Psoas muscle (tissue), 7 donors: ENCODE measurements at regions not wholly inside any gene's neighbourhood (a gene's known extent, or its start where the extent isn't known, plus 50 kb on each side); places are given as distances from the start of the nearest gene placed in this dataset.

Experiments used
- ATAC-seq, 4 donors: fragments of 200-7000 bp; cut with Tn5 transposase; one replicate each; pipeline ENCODE4 v1.9.1; 2020; ENCODE audit warnings: moderate library complexity in 3 of 4, mild to moderate bottlenecking in 2 of 4
- DNase-seq, 2 donors: peaks; one replicate each; pipeline ENCODE4 v3.0.0-alpha.2; 2020
- H3K27ac ChIP-seq: fragments of 200-600 bp; one replicate; pipeline ENCODE4 v1.8.0; 2022
- H3K27me3 ChIP-seq, 3 donors: fragments of 200-600 bp in 1 of 3; one replicate each; pipeline versions ENCODE4 v1.6.1 to v1.8.0; 2013 to 2022; ENCODE audit warnings: low read length in 2 of 3, mild to moderate bottlenecking in 2 of 3, moderate library complexity in 1 of 3; ENCODE audit not compliant: insufficient read depth in 3 of 3
- H3K36me3 ChIP-seq, 2 donors: fragments of 200-600 bp in 1 of 2; one replicate each; pipeline versions ENCODE4 v1.6.1 to v1.8.0; 2013 to 2022; ENCODE audit warnings: low read depth in 1 of 2, mild to moderate bottlenecking in 1 of 2, moderate library complexity in 1 of 2; ENCODE audit not compliant: insufficient read depth in 1 of 2
- H3K4me1 ChIP-seq: fragments of 200-600 bp; one replicate; pipeline ENCODE4 v1.8.0; 2022
- H3K4me3 ChIP-seq: fragments of 200-600 bp; one replicate; pipeline ENCODE4 v1.8.0; 2022; ENCODE audit warnings: mild to moderate bottlenecking
- H3K9me3 ChIP-seq: fragments of 200-600 bp; one replicate; pipeline ENCODE4 v1.8.0; 2022
- CTCF ChIP-seq: fragments of 200-600 bp; IDR thresholded peaks from one replicate; pipeline ENCODE4 v1.8.0; 2022; ENCODE audit warnings: antibody characterized with exemption
- WGBS, 3 donors: extraction: QIAGEN DNeasy Blood & Tissue Kit; methylation state at CpG; one replicate each; pipeline versions ENCODE4 v1.1.6 to v1.1.7; 2013; 5-methylcytosine and 5-hydroxymethylcytosine counted together
- intact Hi-C, 2 donors: fragments of 100-400 bp; cut with DNase I; formaldehyde crosslinking; loops; one replicate each; pipeline versions ENCODE4 v1.11.0 to v1.14.2; 2022
- donor health status: healthy with polysubstance abuse.
- donor health status: DM: no; HTN: no; CAD: no; lungs with moderate emphysema.
- donor health status: Bipolar disorder and iron deficiency.
- donor health status: healthy.
- donor health status: DM: yes; HTN: yes; CAD: no.
- donor health status: DM: no; HTN: no; CAD: no.
- donor health status: DM: yes; HTN: yes; CAD: no.

GRCh38 chr2:42924418-42924886, 132.1 kb upstream of the HAAO start:
- WGBS, 3 donors: 45 to 52% (median 49%) methylated on average over 12 of the region's 12 CpGs
- ATAC-seq: no peak

DNA sequence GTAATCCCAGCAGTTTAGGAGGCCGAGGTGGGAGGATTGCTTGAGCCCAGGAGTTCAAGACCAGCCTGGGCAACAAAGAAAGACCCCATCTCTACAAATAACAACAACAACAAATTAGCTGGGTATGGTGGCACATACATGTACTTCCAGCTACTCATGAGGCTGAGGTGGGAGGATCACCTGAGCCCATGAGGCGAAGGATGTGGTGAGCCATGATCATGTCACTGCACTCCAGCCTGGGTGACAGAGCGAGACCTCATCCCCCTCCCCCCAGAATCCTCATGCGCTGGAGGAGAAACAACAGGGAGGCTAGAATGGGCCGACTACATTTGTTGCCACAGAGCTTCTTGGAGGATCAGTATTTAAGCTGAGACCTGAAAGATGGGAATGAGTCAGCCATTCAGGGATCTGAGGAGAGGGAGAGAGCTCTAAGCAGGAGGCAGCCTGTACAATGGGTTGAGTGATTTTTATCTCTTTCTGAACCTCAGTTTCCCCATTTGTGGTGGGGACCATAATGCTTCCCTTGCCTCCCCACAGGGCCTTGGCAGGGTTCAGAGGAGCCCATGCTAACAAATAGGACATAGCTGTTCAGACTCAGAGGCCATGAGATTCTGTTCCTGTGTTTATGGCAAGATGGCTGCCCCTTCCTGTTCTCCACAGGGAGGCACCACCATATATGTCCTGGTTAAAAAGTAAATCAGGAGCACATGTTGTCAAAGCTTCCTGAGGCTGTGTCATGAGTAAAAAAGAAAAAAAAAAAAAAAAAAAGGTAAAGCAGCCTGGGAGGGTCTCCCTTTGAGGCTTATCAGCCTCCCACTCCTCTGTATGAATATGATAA, 131.4 kb upstream of the HAAO start:
- Histone ChIP-seq H3K9me3 (no peaks in the 10 kb centered on the region), H3K36me3 (no peaks in the 10 kb centered on the region), H3K27ac (peak overlapping the region; percentile 81), H3K4me3 (no peak overlapping the region), H3K4me1 (peaks cover 52% of the 10 kb centered on the region), H3K27me3 (no peaks in the 10 kb centered on the region)
- WGBS, 3 donors: 52 to 63% (median 54%) methylated on average over 5 of the region's 5 CpGs
- no peak for TF ChIP-seq CTCF
- no peak for ATAC-seq
- DNase-seq: no peak
- intact Hi-C loops: loop anchor here in 1 of 2 donors (10.0 kb wide), 1 partner anchor 59 kb away; no protein-coding TSS in a partner anchor

More at GRCh38 chr2:42924418-42924886, 132.1 kb upstream of the HAAO start:
- Histone ChIP-seq H3K27me3 (no peaks in the 10 kb centered on the region), H3K36me3 (no peaks in the 10 kb centered on the region), H3K4me3 (no peak overlapping the region), H3K9me3 (no peaks in the 10 kb centered on the region), H3K27ac (peak overlapping the region; percentile 81), H3K4me1 (peaks cover 59% of the 10 kb centered on the region)
- TF ChIP-seq CTCF: no peak
- DNase-seq: peak; percentile 49 to 53
- intact Hi-C loops: loop anchor here in 1 of 2 donors (10.0 kb wide), 1 partner anchor 60 kb away; no protein-coding TSS in a partner anchor

DNA sequence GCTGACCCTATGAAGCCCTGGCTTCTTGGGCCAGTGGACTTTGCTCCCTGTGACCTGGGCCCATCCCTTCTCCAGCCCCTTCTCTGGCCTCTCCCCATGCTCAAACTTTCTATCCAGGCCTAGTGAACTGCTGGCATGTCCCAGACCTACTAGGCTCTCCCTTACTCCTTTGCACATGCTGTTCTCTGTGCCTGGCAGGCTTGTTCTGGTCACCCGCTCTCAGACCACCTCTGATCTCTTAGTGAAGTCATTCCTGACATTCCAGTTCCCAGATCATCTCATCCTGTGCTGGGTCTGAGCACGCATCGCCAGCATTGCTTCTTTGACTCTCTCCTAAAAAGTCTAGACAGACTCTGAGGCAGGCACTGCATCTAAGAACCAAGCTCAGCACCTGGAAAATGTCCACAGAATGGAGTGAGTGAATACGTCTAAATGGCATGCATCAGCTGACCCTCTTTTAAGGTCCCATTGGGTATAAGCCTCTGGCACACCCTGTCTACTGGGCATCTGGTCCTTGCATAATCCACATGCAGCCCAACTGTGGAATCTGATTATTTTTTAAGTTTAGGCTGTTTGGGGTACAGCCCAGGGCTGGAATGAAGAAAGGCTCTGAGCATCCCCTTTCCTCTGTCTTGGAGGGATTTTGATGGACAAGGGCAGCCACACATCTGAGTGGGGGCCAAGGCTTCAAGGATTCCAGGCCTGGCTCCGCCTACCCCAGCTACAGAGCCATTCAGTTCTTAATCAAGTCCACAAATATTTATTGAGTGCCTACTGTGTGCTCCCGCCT, 130.6 kb upstream of the HAAO start:
- Histone ChIP-seq H3K9me3 (no peaks in the 10 kb centered on the region), H3K4me1 (peaks cover 44% of the 10 kb centered on the region), H3K27me3 (no peaks in the 10 kb centered on the region), H3K36me3 (no peaks in the 10 kb centered on the region), H3K27ac (peak overlapping the region; percentile 81), H3K4me3 (no peak overlapping the region)
- 58 to 71% (median 66%) methylated on average over 6 of the region's 6 CpGs for WGBS, 3 donors
- intact Hi-C loops: loop anchor here in 1 of 2 donors (10.0 kb wide), 1 partner anchor 58 kb away; no protein-coding TSS in a partner anchor
- no peak for TF ChIP-seq CTCF
- DNase-seq: peak; percentile 42 to 56
- peak; percentile 30 to 60 (median 49) for ATAC-seq

GRCh38 chr2:42922293-42922692, 129.9 kb upstream of the HAAO start:
- H3K36me3 ChIP-seq: no peaks in the 10 kb centered on the region
- intact Hi-C loops: loop anchor here in 1 of 2 donors (10.0 kb wide), 1 partner anchor 57 kb away; no protein-coding TSS in a partner anchor
- H3K9me3 ChIP-seq: no peaks in the 10 kb centered on the region
- no peaks in the 10 kb centered on the region for H3K27me3 ChIP-seq
- no peak overlapping the region for H3K4me3 ChIP-seq
- ATAC-seq: no peak
- no peak for DNase-seq
- peak overlapping the region; percentile 81 for H3K27ac ChIP-seq
- WGBS, 3 donors: 73 to 86% (median 79%) methylated on average over 2 of the region's 2 CpGs
- TF ChIP-seq CTCF: no peak
- peaks cover 42% of the 10 kb centered on the region for H3K4me1 ChIP-seq
